ENCODE measurements at regions not wholly inside any gene's neighbourhood (a gene's known extent, or its start where the extent isn't known, plus 50 kb on each side); places are given as distances from the start of the nearest gene placed in this dataset.

DNA sequence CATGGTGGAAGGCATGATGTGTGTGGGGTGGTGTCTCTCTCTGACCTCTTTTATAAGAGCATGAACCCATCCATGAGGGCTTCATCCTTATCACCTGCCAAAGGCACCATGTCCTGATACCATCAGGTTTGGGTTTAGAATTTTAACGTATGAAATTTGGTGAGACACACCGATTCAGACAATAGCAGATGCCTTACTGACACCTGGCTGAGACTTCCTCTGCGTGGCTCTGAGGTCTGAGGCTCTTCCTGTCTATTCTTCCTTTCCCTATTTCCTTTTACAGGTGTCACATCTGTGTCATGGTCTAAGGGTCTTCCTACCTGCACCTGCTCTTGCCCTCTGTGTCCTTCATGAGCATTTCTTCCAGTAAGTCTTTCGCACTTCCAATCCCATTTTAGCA, 320.7 kb upstream of the CLNK start:
- no peak overlapping the region for H3K4me3 ChIP-seq (ENCODE audit: low read length in 3 of 3)
- TF ChIP-seq, protein P1, sequence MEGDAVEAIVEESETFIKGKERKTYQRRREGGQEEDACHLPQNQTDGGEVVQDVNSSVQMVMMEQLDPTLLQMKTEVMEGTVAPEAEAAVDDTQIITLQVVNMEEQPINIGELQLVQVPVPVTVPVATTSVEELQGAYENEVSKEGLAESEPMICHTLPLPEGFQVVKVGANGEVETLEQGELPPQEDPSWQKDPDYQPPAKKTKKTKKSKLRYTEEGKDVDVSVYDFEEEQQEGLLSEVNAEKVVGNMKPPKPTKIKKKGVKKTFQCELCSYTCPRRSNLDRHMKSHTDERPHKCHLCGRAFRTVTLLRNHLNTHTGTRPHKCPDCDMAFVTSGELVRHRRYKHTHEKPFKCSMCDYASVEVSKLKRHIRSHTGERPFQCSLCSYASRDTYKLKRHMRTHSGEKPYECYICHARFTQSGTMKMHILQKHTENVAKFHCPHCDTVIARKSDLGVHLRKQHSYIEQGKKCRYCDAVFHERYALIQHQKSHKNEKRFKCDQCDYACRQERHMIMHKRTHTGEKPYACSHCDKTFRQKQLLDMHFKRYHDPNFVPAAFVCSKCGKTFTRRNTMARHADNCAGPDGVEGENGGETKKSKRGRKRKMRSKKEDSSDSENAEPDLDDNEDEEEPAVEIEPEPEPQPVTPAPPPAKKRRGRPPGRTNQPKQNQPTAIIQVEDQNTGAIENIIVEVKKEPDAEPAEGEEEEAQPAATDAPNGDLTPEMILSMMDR (IDR thresholded peaks at IDR 0.05; ENCODE audit: borderline replicate concordance, extremely low read depth, insufficient read depth) = no peak
- FAIRE-seq (no peak), DNase-seq (no peak)
- intact Hi-C loops (cut with DNase I) = no loop called here
- H3K27me3 ChIP-seq (ENCODE audit: control insufficient read depth, insufficient read depth, low read length) = no peaks in the 10 kb centered on the region
- no peaks in the 10 kb centered on the region for H3K36me3 ChIP-seq (ENCODE audit: control insufficient read depth in 2 of 3, insufficient read depth in 3 of 3, low read length in 3 of 3)
- no peak overlapping the region for H3K27ac ChIP-seq (ENCODE audit: low read depth in 2 of 2, low read length in 2 of 2)
- no peaks in the 10 kb centered on the region for H3K4me1 ChIP-seq (ENCODE audit: control insufficient read depth in 2 of 3, insufficient read depth in 2 of 3, low read depth in 1 of 3, low read length in 3 of 3)
- no peaks in the 10 kb centered on the region for H3K9me3 ChIP-seq (ENCODE audit: control insufficient read depth in 2 of 3, insufficient read depth in 1 of 3, low read length in 3 of 3)
- no peak overlapping the region for H3K9ac ChIP-seq (ENCODE audit: low read length in 3 of 3)

DNA sequence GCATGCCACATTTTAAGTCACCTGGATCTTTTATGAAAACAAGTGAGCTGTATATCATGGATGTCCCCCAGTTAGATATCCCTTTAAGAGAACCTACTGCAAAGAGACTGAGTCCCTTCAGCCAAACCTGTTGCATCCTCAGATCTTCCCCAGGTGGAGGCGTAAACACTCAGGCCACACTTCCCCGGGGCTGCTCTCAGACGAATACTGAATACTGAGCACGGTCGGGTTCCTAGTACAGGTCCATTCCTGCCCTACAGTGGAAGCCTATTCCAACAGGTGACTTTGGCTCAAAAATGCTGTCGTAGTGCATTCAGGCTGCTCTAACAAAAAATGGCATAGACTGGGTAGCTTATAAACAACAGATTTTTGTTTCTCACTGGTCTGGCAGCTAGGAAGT, 320.2 kb upstream of the CLNK start:
- no peak overlapping the region for H3K27ac ChIP-seq (ENCODE audit: low read depth in 2 of 2, low read length in 2 of 2)
- H3K4me3 ChIP-seq (ENCODE audit: low read length in 3 of 3) = no peak overlapping the region
- H3K36me3 ChIP-seq (ENCODE audit: control insufficient read depth in 2 of 3, insufficient read depth in 3 of 3, low read length in 3 of 3) = no peaks in the 10 kb centered on the region
- no peaks in the 10 kb centered on the region for H3K4me1 ChIP-seq (ENCODE audit: control insufficient read depth in 2 of 3, insufficient read depth in 2 of 3, low read depth in 1 of 3, low read length in 3 of 3)
- no peaks in the 10 kb centered on the region for H3K9me3 ChIP-seq (ENCODE audit: control insufficient read depth in 2 of 3, insufficient read depth in 1 of 3, low read length in 3 of 3)
- no peak overlapping the region for H3K9ac ChIP-seq (ENCODE audit: low read length in 3 of 3)
- DNase-seq = no peak
- TF ChIP-seq, protein P1 (IDR thresholded peaks at IDR 0.05; ENCODE audit: borderline replicate concordance, extremely low read depth, insufficient read depth) = no peak
- FAIRE-seq = no peak
- no peaks in the 10 kb centered on the region for H3K27me3 ChIP-seq (ENCODE audit: control insufficient read depth, insufficient read depth, low read length)
- intact Hi-C loops (cut with DNase I) = no loop called here

DNA sequence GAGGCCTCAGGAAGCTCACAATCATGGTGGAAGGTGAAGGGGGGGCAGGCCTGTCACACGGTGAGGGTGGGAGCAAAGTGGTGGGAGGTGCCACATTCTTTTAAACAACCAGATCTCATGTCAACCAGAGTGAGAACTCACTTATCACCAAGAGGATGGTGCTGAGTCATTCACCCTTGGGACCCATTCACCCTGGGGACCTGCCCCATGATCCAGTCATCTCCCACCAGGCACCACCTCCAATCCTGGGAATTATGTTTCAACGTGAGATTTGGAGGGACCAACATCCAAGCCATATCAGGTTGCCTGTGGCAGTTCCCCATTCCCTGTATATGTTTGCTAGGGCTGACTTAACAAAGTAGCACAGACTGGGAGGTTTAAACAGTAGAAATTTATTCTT, 318.4 kb upstream of the CLNK start:
- Histone ChIP-seq H3K27me3 (ENCODE audit: control insufficient read depth, insufficient read depth, low read length) (no peaks in the 10 kb centered on the region), H3K4me3 (ENCODE audit: low read length in 3 of 3) (no peak overlapping the region), H3K9ac (ENCODE audit: low read length in 3 of 3) (no peak overlapping the region), H3K36me3 (ENCODE audit: control insufficient read depth in 2 of 3, insufficient read depth in 3 of 3, low read length in 3 of 3) (no peaks in the 10 kb centered on the region), H3K4me1 (ENCODE audit: control insufficient read depth in 2 of 3, insufficient read depth in 2 of 3, low read depth in 1 of 3, low read length in 3 of 3) (no peaks in the 10 kb centered on the region), H3K9me3 (ENCODE audit: control insufficient read depth in 2 of 3, insufficient read depth in 1 of 3, low read length in 3 of 3) (no peaks in the 10 kb centered on the region), H3K27ac (ENCODE audit: low read depth in 2 of 2, low read length in 2 of 2) (no peak overlapping the region)
- FAIRE-seq (no peak), DNase-seq (no peak)
- TF ChIP-seq, protein P1 (IDR thresholded peaks at IDR 0.05; ENCODE audit: borderline replicate concordance, extremely low read depth, insufficient read depth) = no peak
- intact Hi-C loops (cut with DNase I) = no loop called here

DNA sequence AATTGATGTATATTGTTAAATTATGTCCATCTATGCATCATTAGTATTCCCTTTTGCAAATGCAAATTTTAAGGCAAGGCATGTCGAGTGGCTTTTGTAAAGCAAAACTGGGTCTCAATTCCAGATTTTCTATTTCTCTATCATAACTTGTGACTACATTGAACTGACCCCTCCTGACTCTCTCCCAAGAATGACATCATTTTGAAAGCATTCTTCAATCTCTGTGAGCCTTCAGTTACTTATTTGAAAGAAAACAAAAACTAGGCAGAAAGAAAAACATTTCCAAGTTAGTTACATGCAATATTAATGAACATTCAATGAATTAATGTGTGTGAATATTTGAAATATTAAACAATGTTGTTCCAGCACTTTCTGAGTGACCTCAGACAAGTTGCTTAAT, 314.3 kb upstream of the CLNK start:
- Histone ChIP-seq H3K27me3 (ENCODE audit: control insufficient read depth, insufficient read depth, low read length) (no peaks in the 10 kb centered on the region), H3K36me3 (ENCODE audit: control insufficient read depth in 2 of 3, insufficient read depth in 3 of 3, low read length in 3 of 3) (no peaks in the 10 kb centered on the region), H3K9ac (ENCODE audit: low read length in 3 of 3) (no peak overlapping the region), H3K27ac (ENCODE audit: low read depth in 2 of 2, low read length in 2 of 2) (no peak overlapping the region), H3K4me1 (ENCODE audit: control insufficient read depth in 2 of 3, insufficient read depth in 2 of 3, low read depth in 1 of 3, low read length in 3 of 3) (no peaks in the 10 kb centered on the region), H3K4me3 (ENCODE audit: low read length in 3 of 3) (no peak overlapping the region), H3K9me3 (ENCODE audit: control insufficient read depth in 2 of 3, insufficient read depth in 1 of 3, low read length in 3 of 3) (no peaks in the 10 kb centered on the region)
- intact Hi-C loops (cut with DNase I) = no loop called here
- no peak for DNase-seq
- TF ChIP-seq, protein P1 (IDR thresholded peaks at IDR 0.05; ENCODE audit: borderline replicate concordance, extremely low read depth, insufficient read depth) = no peak
- FAIRE-seq = no peak

All from kidney (tissue), 13 donors.